Neural crest cell (in vitro differentiated cells): ENCODE measurements at regions not wholly inside any gene's neighbourhood (a gene's known extent, or its start where the extent isn't known, plus 50 kb on each side); places are given as distances from the start of the nearest gene placed in this dataset.

Experiments used
- DNase-seq: peaks from one replicate; pipeline ENCODE4 v3.0.0; 2021; ENCODE audit warnings: low read depth, mixed read lengths, low spot score
- H3K27ac Mint-ChIP-seq: one replicate; pipeline ENCODE4 v1.8.0; 2021; ENCODE audit warnings: mild to moderate bottlenecking, mixed read lengths; ENCODE audit not compliant: unreplicated experiment
- H3K27me3 Mint-ChIP-seq: 2 replicates; pipeline ENCODE4 v1.8.0; 2021; ENCODE audit warnings: low read depth, mild to moderate bottlenecking, mixed read lengths
- H3K36me3 Mint-ChIP-seq: 2 replicates; pipeline ENCODE4 v1.8.0; 2021; ENCODE audit warnings: low read depth, mild to moderate bottlenecking, mixed read lengths
- H3K4me1 Mint-ChIP-seq: 2 replicates; pipeline ENCODE4 v1.8.0; 2021; ENCODE audit warnings: mixed read lengths
- H3K4me3 Mint-ChIP-seq: one replicate; pipeline ENCODE4 v1.8.0; 2021; ENCODE audit warnings: mild to moderate bottlenecking, mixed read lengths
- H3K9me3 Mint-ChIP-seq: 2 replicates; pipeline ENCODE4 v1.8.0; 2021; ENCODE audit warnings: mixed read lengths
- CTCF ChIP-seq: fragments of 200-600 bp; sonication (generic); conservative IDR thresholded peaks from 2 replicates; pipeline ENCODE4 v1.5.0; 2021; ENCODE audit warnings: antibody characterized with exemption, mild to moderate bottlenecking

DNA sequence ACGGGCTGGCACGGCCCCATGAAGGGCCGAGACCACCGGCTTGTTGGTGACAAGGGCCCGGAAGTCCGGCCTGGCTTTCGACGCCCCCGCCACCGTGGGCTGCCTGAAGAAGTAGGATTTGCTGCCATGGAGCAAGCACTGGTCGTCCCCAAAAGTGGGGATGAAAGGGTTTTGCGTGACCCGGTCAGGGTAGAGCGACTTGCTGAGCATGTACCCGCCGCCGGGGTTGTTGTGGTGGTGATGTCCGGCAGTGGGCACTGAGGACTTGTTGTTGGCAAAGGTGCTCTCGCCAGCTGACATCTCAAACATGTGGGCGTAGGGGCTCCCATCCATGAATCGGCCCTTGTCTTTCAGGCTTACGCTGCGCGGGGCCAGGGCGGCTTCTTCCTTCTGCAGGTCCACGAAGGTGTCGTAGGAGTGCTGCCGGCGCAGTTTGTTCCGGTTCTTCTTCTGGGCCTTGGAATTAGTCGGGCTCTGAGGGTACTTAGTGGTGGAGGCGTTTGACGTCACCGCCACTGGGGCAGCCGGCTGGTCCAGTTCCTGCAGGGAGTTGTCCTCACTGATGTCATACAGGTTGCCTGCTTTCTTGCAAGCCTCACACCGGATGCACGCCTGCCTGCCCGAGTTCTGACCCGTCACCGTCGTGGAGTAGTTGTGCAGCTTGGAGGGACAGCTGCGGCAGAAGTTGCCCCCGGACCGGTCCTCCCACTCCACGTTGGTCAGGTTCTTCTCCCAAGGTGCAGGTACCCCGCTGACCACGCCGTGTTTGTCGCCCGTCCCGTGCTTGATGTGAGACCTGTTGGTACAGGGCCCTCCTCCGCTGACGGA, 366.6 kb downstream of the EMP1 start:
- H3K9me3 Mint-ChIP-seq = peaks cover 9% of the 10 kb centered on the region
- H3K4me1 Mint-ChIP-seq = peaks cover 7% of the 10 kb centered on the region
- TF ChIP-seq CTCF = no peak
- H3K27ac Mint-ChIP-seq = no peak overlapping the region
- DNase-seq = no peak
- peaks cover 8% of the 10 kb centered on the region for H3K36me3 Mint-ChIP-seq
- H3K27me3 Mint-ChIP-seq = peaks cover 42% of the 10 kb centered on the region
- no peak overlapping the region for H3K4me3 Mint-ChIP-seq

DNA sequence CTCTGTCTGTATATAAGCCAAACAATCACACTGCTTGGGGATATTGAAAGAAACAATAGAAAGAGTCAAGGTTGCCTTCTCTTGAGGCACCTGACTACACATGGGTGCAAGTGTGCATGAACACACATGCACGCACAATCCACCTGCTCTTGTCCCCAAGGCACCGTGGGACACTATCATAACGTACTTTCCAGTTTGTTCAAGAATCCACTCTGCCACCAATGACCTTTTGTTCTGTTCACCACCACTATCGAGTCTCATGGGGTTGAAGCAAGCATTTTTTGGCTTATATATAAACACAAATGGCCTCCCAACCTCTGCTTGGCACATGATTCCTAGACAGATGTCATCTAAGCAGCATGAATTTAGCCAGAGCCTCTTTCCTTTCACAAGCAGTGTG, 365.4 kb downstream of the EMP1 start:
- H3K4me1 Mint-ChIP-seq = no peaks in the 10 kb centered on the region
- H3K9me3 Mint-ChIP-seq = peaks cover 6% of the 10 kb centered on the region
- TF ChIP-seq CTCF = no peak
- peaks cover 32% of the 10 kb centered on the region for H3K27me3 Mint-ChIP-seq
- H3K27ac Mint-ChIP-seq = no peak overlapping the region
- no peak overlapping the region for H3K4me3 Mint-ChIP-seq
- DNase-seq = no peak
- peaks cover 7% of the 10 kb centered on the region for H3K36me3 Mint-ChIP-seq

GRCh38 chr12:13559318-13559978, 362.9 kb downstream of the EMP1 start:
- H3K27me3 Mint-ChIP-seq = peaks cover 12% of the 10 kb centered on the region
- no peak for DNase-seq
- peaks cover 5% of the 10 kb centered on the region for H3K36me3 Mint-ChIP-seq
- H3K27ac Mint-ChIP-seq = no peak overlapping the region
- H3K9me3 Mint-ChIP-seq = peaks cover 6% of the 10 kb centered on the region
- TF ChIP-seq CTCF = no peak
- no peak overlapping the region for H3K4me3 Mint-ChIP-seq
- no peaks in the 10 kb centered on the region for H3K4me1 Mint-ChIP-seq

DNA sequence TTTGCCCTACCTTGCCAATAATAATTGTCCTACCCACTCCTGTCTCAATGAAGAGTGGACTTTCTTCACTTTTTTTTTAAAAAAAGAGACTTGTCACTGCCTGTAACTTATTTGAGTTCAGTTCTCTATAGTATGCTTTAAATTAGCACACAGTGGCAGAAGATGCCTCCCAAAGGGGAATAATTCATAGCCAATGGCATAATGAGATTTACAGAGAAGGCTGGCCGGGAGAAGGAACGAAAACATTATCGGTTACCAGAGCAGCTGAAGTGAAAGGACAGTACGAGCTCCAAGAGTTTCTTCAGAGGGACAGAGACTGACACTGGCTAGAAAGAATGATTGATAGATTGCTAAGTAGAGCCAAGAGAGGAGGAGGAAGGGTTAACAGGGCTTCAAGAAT, 356.3 kb downstream of the EMP1 start:
- H3K4me3 Mint-ChIP-seq = no peak overlapping the region
- DNase-seq = no peak
- H3K27me3 Mint-ChIP-seq = peaks cover 2% of the 10 kb centered on the region
- no peak overlapping the region for H3K27ac Mint-ChIP-seq
- TF ChIP-seq CTCF = no peak
- no peaks in the 10 kb centered on the region for H3K36me3 Mint-ChIP-seq
- H3K4me1 Mint-ChIP-seq = no peaks in the 10 kb centered on the region
- no peaks in the 10 kb centered on the region for H3K9me3 Mint-ChIP-seq

- Mint-ChIP-seq H3K36me3 (no peaks in the 10 kb centered on the region), H3K27me3 (peaks cover 2% of the 10 kb centered on the region), H3K4me3 (no peak overlapping the region), H3K27ac (no peak overlapping the region), H3K4me1 (no peaks in the 10 kb centered on the region), H3K9me3 (no peaks in the 10 kb centered on the region)
- TF ChIP-seq CTCF = no peak
- no peak for DNase-seq
These were observed 350.8 kb downstream of the EMP1 start for GRCh38 chr12:13547283-13547682.
